OCI-LY3 (cell line): ENCODE measurements at regions not wholly inside any gene's neighbourhood (a gene's known extent, or its start where the extent isn't known, plus 50 kb on each side); places are given as distances from the start of the nearest gene placed in this dataset.

Source experiments
- H2AFZ ChIP-seq: fragments of 200-600, 300-600 bp; shearing (Covaris generic); 2 replicates; pipeline ENCODE4 v1.6.0; 2014; ENCODE audit warnings: antibody characterized with exemption, low read depth, low read length
- H3K27ac ChIP-seq: fragments of 200-600, 300-600 bp; sonication (generic); 2 replicates; pipeline ENCODE4 v1.5.1; 2014; ENCODE audit warnings: mild to moderate bottlenecking, low read length, moderate library complexity, mixed read lengths
- H3K27me3 ChIP-seq: fragments of 200-600, 300-600 bp; sonication (generic); 2 replicates; pipeline ENCODE4 v1.6.1; 2014; ENCODE audit warnings: low read depth, low read length, mixed read lengths
- H3K36me3 ChIP-seq: fragments of 200-600, 300-600 bp; sonication (generic); replicated peaks from 2 replicates; pipeline ENCODE3; 2014; ENCODE audit warnings: low read depth, low read length, mixed read lengths
- H3K4me1 ChIP-seq: fragments of 300-600, 200-600 bp; sonication (generic); 2 replicates; pipeline ENCODE4 v1.6.1; 2014; ENCODE audit warnings: low read length, mixed read lengths
- H3K4me2 ChIP-seq: fragments of 200-600, 300-600 bp; sonication (generic); 2 replicates; pipeline ENCODE4 v1.6.1; 2014; ENCODE audit warnings: low read length, mixed read lengths
- H3K4me3 ChIP-seq: fragments of 300-600, 200-600 bp; sonication (generic); 2 replicates; pipeline ENCODE4 v1.5.1; 2014; ENCODE audit warnings: antibody characterized with exemption, mild to moderate bottlenecking, low read length, moderate library complexity
- H3K79me2 ChIP-seq: fragments of 300-600, 200-600 bp; shearing (Covaris generic); 2 replicates; pipeline ENCODE4 v1.6.1; 2014; ENCODE audit warnings: mild to moderate bottlenecking, low read length, mixed read lengths
- H3K9ac ChIP-seq: fragments of 300-600, 200-600 bp; shearing (Covaris generic); 2 replicates; pipeline ENCODE4 v1.6.0; 2014; ENCODE audit warnings: mild to moderate bottlenecking, low read length, moderate library complexity
- H3K9me3 ChIP-seq: fragments of 200-600, 300-600 bp; shearing (Covaris generic); 2 replicates; pipeline ENCODE4 v1.6.1; 2014; ENCODE audit warnings: low read length, mixed read lengths; ENCODE audit not compliant: insufficient read depth
- H4K20me1 ChIP-seq: fragments of 200-600, 300-600 bp; sonication (generic); 2 replicates; pipeline ENCODE4 v1.6.1; 2016; ENCODE audit warnings: low read length, mixed read lengths; ENCODE audit not compliant: insufficient read depth
- CTCF ChIP-seq: fragments of 200-600, 300-600 bp; sonication (generic); IDR thresholded peaks from 2 replicates; pipeline ENCODE4 v1.5.1; 2014; ENCODE audit warnings: antibody characterized with exemption, low read length, low read depth
- EZH2phosphoT487 ChIP-seq: fragments of 200-600 bp; shearing (Covaris generic); IDR thresholded peaks from 2 replicates; pipeline ENCODE4 v1.6.1; 2018; ENCODE audit warnings: antibody characterized with exemption, mixed run types, low read depth

DNA sequence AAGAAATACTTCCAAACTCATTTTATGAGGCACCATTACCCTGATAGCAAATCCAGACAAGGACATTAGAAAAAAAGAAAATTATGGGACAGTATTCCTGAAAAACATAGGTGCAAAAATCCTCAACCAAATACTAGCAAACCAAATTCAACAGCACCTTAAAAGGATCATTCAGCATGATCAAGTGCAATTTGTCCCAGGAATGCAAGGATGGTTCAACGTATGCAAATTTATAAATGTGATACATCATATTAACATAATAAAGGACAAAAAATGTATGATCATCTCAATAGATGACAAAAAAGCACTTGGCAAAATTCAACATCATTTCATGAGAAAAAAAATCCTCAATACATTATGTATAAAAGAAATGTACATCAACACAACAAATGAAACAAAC is 162.9 kb downstream of the DUSP6 start:
- H3K79me2 ChIP-seq, result no peaks in the 10 kb centered on the region
- no peaks in the 10 kb centered on the region for H3K9me3 ChIP-seq
- TF ChIP-seq EZH2phosphoT487 (no peak), CTCF (no peak)
- no peaks in the 10 kb centered on the region for H3K27me3 ChIP-seq
- H3K4me2 ChIP-seq, result no peak overlapping the region
- no peak overlapping the region for H3K27ac ChIP-seq
- no peak overlapping the region for H2AFZ ChIP-seq
- H3K4me3 ChIP-seq, result no peak overlapping the region
- no peaks in the 10 kb centered on the region for H4K20me1 ChIP-seq
- no peak overlapping the region for H3K9ac ChIP-seq
- H3K36me3 ChIP-seq, result no peaks in the 10 kb centered on the region
- no peaks in the 10 kb centered on the region for H3K4me1 ChIP-seq

- TF ChIP-seq EZH2phosphoT487 (no peak), CTCF (no peak)
- no peaks in the 10 kb centered on the region for H3K9me3 ChIP-seq
Observed at GRCh38 chr12:89187507-89187906, 164.8 kb downstream of the DUSP6 start.

GRCh38 chr12:89185889-89186288 is 166.4 kb downstream of the DUSP6 start:
- Histone ChIP-seq H3K4me1 (no peaks in the 10 kb centered on the region), H3K9ac (no peak overlapping the region), H3K79me2 (no peaks in the 10 kb centered on the region), H3K9me3 (no peaks in the 10 kb centered on the region), H3K27ac (no peak overlapping the region), H3K4me3 (no peak overlapping the region), H3K27me3 (no peaks in the 10 kb centered on the region), H3K36me3 (no peaks in the 10 kb centered on the region), H2AFZ (no peak overlapping the region), H3K4me2 (no peak overlapping the region), H4K20me1 (no peaks in the 10 kb centered on the region)
- TF ChIP-seq CTCF (no peak), EZH2phosphoT487 (no peak)

More at GRCh38 chr12:89187507-89187906, 164.8 kb downstream of the DUSP6 start:
- no peaks in the 10 kb centered on the region for H3K27me3 ChIP-seq
- no peaks in the 10 kb centered on the region for H3K4me1 ChIP-seq
- H3K79me2 ChIP-seq, result no peaks in the 10 kb centered on the region
- H3K36me3 ChIP-seq, result no peaks in the 10 kb centered on the region
- H3K4me2 ChIP-seq, result no peak overlapping the region
- H3K4me3 ChIP-seq, result no peak overlapping the region
- no peak overlapping the region for H2AFZ ChIP-seq
- no peaks in the 10 kb centered on the region for H4K20me1 ChIP-seq
- no peak overlapping the region for H3K27ac ChIP-seq
- H3K9ac ChIP-seq, result no peak overlapping the region

DNA sequence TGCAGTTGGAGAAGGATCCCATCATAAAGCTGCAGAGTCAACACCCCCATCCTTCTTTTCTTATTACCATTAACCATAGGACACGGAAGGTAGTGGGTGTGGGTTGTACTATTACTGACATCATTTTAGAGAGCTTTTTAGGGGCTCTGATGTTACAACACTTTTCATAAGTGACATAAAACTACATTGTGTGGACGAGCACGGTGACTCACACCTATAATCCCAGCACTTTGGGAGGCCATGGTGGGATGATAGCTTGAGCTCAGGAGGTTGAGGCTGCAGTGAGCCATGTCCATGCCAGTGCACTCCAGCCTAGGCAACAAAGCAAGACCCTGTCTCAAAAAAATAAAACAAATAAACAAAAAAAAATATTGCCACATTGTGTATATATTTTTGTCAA is 167.1 kb downstream of the DUSP6 start:
- Histone ChIP-seq H3K79me2 (no peaks in the 10 kb centered on the region), H3K9ac (no peak overlapping the region), H3K27me3 (no peaks in the 10 kb centered on the region), H2AFZ (no peak overlapping the region), H4K20me1 (no peaks in the 10 kb centered on the region), H3K4me2 (no peak overlapping the region), H3K4me1 (no peaks in the 10 kb centered on the region), H3K36me3 (no peaks in the 10 kb centered on the region), H3K4me3 (no peak overlapping the region), H3K27ac (no peak overlapping the region), H3K9me3 (no peaks in the 10 kb centered on the region)
- TF ChIP-seq CTCF, result no peak
- no peak for TF ChIP-seq EZH2phosphoT487
